PC-9 (cell line): ENCODE measurements at regions not wholly inside any gene's neighbourhood (a gene's known extent, or its start where the extent isn't known, plus 50 kb on each side); places are given as distances from the start of the nearest gene placed in this dataset.

Experiments
- BruUV-seq: library from RNA; stranded (reverse); fragments of 400-500 nt; replicated peaks from 2 replicates; lab custom pipeline; 2021; lab: Mats Ljungman, UMichigan
- CTCF ChIA-PET: fragments of 300-600 bp; sonication (Branson Sonifier 250); formaldehyde crosslinking; loops from one replicate; lab custom pipeline; 2022; ENCODE audit warnings: antibody characterized with exemption; lab: Charles Lee
- POLR2A ChIA-PET: fragments of 300-600 bp; sonication (Branson Sonifier 250); formaldehyde crosslinking; loops from one replicate; lab custom pipeline; 2022; ENCODE audit warnings: antibody characterized with exemption; ENCODE audit not compliant: unreplicated experiment; lab: Charles Lee
- DNase-seq, 2 experiments: peaks; one replicate each; pipeline versions ENCODE4 v3.0.0 to v3.0.0-alpha.2; 2015 to 2022; ENCODE audit warnings: mixed read lengths in 1 of 2
- H2AFZ ChIP-seq: fragments of 200-600 bp; sonication (generic); 2 replicates; pipeline ENCODE4 v1.8.1; 2017; ENCODE audit warnings: antibody characterized with exemption
- H3F3A ChIP-seq: fragments of 200-600 bp; sonication (generic); 2 replicates; pipeline ENCODE4 v1.8.1; 2017; ENCODE audit warnings: antibody characterized with exemption, mild to moderate bottlenecking, low read depth; ENCODE audit not compliant: insufficient read depth
- H3K27ac ChIP-seq: fragments of 200-600 bp; sonication (generic); 2 replicates; pipeline ENCODE4 v1.6.1; 2016; ENCODE audit warnings: mixed run types
- H3K27me3 ChIP-seq: fragments of 200-600 bp; sonication (generic); 2 replicates; pipeline ENCODE4 v1.6.1; 2016; ENCODE audit warnings: low read depth, mixed run types; ENCODE audit not compliant: insufficient read depth
- H3K36me3 ChIP-seq: fragments of 200-600 bp; sonication (generic); 2 replicates; pipeline ENCODE4 v1.6.1; 2016; ENCODE audit warnings: low read depth, mixed run types
- H3K4me1 ChIP-seq: fragments of 200-600 bp; sonication (generic); replicated peaks from 2 replicates; pipeline ENCODE4 v1.6.1; 2016; ENCODE audit warnings: mixed run types; ENCODE audit not compliant: insufficient read depth
- H3K4me2 ChIP-seq: fragments of 200-600 bp; sonication (generic); 2 replicates; pipeline ENCODE4 v1.6.1; 2017; ENCODE audit warnings: mixed run types
- H3K4me3 ChIP-seq: fragments of 200-600 bp; sonication (generic); 2 replicates; pipeline ENCODE4 v1.6.1; 2016; ENCODE audit warnings: mixed run types
- H3K79me2 ChIP-seq: fragments of 200-600 bp; sonication (generic); 2 replicates; pipeline ENCODE4 v1.6.1; 2017; ENCODE audit warnings: low read depth, mixed run types
- H3K9me2 ChIP-seq: fragments of 200-600 bp; sonication (generic); 2 replicates; pipeline ENCODE4 v1.8.1; 2017; ENCODE audit warnings: mild to moderate bottlenecking; ENCODE audit not compliant: insufficient read depth
- H3K9me3 ChIP-seq: fragments of 200-600 bp; sonication (generic); 2 replicates; pipeline ENCODE4 v1.8.1; 2016; ENCODE audit warnings: low read depth; ENCODE audit not compliant: insufficient read depth
- H4K20me1 ChIP-seq: fragments of 200-600 bp; sonication (generic); 2 replicates; pipeline ENCODE4 v1.8.1; 2017; ENCODE audit not compliant: insufficient read depth
- EZH2 ChIP-seq: fragments of 200-600 bp; sonication (generic); IDR thresholded peaks from 2 replicates; pipeline ENCODE4 v1.8.0; 2017; ENCODE audit warnings: antibody characterized with exemption, low read depth
- intact Hi-C: fragments of 100-400 bp; cut with micrococcal nuclease; formaldehyde crosslinking; loops from one replicate; pipeline ENCODE4 v1.10.0; 2022; ENCODE audit not compliant: unreplicated experiment
- TF ChIP-seq, protein P1 (sequence below): fragments of 200-600 bp; sonication (generic); conservative IDR thresholded peaks from 2 replicates; pipeline ENCODE4 v1.6.1; 2017; ENCODE audit warnings: mixed run types, antibody characterized with exemption, mild to moderate bottlenecking, moderate library complexity

DNA sequence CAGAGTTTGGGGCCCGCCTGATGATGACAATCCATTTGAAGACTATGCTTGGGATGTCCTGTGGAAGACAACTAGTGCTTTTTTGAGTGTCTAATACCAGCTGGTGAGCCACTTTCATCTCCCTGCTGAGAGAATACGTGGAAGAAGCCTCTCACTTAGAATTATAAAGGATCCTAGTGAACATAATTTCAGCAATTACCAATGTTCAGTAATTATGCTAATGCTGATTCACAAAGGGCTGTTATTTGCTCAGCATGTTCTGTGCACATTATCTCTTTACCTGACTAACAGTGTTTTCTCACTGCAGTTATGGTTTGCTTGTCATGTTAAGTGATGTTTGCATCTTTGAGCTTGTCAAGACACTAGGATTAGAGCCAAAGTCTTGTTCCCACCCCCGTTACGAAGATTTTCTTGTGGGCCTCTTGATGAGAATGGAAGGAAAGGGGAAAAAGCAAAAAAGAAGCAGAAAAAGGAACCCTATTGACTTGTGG, 282.1 kb upstream of the CHD6 start:
- Histone ChIP-seq H3K4me3 (no peak overlapping the region), H3K27ac (no peak overlapping the region), H3K4me2 (no peak overlapping the region), H3K9me3 (no peaks in the 10 kb centered on the region), H3K9me2 (no peaks in the 10 kb centered on the region; the same call in 1 of the 2 replicates), H3K27me3 (0 out of 2 replicates have a peak, but pooled peaks cover 12% of the 10 kb centered on the region), H3K4me1 (no peaks in the 10 kb centered on the region), H2AFZ (no peak overlapping the region), H3F3A (no peaks in the 10 kb centered on the region), H3K36me3 (no peaks in the 10 kb centered on the region), H4K20me1 (no peaks in the 10 kb centered on the region), H3K79me2 (no peaks in the 10 kb centered on the region)
- no peak for TF ChIP-seq EZH2
- TF ChIP-seq, protein P1, sequence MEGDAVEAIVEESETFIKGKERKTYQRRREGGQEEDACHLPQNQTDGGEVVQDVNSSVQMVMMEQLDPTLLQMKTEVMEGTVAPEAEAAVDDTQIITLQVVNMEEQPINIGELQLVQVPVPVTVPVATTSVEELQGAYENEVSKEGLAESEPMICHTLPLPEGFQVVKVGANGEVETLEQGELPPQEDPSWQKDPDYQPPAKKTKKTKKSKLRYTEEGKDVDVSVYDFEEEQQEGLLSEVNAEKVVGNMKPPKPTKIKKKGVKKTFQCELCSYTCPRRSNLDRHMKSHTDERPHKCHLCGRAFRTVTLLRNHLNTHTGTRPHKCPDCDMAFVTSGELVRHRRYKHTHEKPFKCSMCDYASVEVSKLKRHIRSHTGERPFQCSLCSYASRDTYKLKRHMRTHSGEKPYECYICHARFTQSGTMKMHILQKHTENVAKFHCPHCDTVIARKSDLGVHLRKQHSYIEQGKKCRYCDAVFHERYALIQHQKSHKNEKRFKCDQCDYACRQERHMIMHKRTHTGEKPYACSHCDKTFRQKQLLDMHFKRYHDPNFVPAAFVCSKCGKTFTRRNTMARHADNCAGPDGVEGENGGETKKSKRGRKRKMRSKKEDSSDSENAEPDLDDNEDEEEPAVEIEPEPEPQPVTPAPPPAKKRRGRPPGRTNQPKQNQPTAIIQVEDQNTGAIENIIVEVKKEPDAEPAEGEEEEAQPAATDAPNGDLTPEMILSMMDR: no peak
- POLR2A ChIA-PET: no interaction called here
- CTCF ChIA-PET: no interaction called here
- no TSS peak for BruUV-seq
- intact Hi-C loops: no loop called here
- DNase-seq: no peak

DNA sequence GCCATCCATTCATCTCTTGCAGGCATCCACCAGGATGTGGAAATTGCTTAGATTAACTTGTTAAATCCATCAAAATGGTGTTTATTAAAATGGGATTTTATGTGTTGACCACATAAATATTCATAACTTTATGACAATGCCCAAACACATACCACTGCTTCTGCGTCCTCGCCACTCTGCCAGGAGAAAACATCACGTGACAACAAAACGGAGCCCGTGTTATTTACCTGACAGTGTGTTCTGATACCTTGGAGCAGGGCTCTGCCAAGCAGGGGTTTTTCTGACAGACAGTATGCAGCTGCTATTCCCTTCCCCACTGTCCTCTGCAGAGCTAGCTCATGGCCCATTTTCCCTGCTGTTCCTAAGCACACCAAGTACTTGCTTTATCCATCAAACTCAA, 279.5 kb upstream of the CHD6 start:
- no TSS peak for BruUV-seq
- Histone ChIP-seq H3K4me3 (no peak overlapping the region), H2AFZ (no peak overlapping the region), H3K79me2 (no peaks in the 10 kb centered on the region), H3K4me1 (no peaks in the 10 kb centered on the region), H3K27ac (no peak overlapping the region), H3F3A (no peaks in the 10 kb centered on the region), H3K9me2 (no peaks in the 10 kb centered on the region; the same call in 1 of the 2 replicates), H4K20me1 (no peaks in the 10 kb centered on the region), H3K36me3 (no peaks in the 10 kb centered on the region), H3K27me3 (0 out of 2 replicates have a peak, but pooled peaks cover 10% of the 10 kb centered on the region), H3K4me2 (no peak overlapping the region), H3K9me3 (no peaks in the 10 kb centered on the region)
- TF ChIP-seq, protein P1: no peak
- no peak for TF ChIP-seq EZH2
- ChIA-PET POLR2A (no interaction called here), CTCF (no interaction called here)
- intact Hi-C loops: no loop called here
- no peak for DNase-seq

DNA sequence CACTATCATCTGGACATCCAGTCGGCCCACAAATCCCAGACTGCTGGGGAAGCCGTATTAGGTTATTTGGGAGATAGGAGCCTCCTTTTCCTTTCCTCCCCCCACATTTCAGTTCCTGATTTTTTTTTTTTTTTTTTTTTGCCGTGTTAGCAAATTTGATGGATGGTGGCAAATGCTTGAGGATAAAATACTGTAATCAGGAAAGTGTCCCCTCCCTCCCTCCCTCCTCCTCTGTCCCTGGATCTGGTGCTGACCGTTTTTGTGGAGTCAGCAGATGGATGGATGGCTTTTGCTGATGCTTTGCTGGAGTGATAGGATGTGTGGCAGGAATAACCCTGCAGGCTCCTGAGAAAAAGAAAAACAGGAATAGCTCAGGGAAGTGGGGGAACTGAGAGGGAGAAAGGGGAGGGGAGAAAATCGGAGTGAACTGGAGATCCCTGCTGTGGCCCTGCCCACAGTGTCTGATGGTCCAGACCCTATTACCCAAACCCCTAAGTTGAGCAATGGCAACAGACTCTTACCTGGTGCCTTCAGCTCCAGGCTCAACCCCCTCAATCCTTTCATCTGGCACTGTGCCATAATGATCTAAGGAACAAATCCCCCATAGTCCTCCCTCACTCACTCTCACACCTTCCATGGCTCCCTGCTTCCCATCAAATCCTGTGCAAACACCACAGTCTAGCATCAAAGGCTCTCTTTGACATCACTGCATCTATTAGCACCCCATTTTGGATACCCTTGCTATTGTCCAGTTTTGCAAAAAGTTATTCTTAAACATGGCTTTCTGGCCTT, 277.3 kb upstream of the CHD6 start:
- H3K9me2 ChIP-seq: no peaks in the 10 kb centered on the region; the same call in 1 of the 2 replicates
- no peaks in the 10 kb centered on the region for H3K4me1 ChIP-seq
- H3K79me2 ChIP-seq: no peaks in the 10 kb centered on the region
- intact Hi-C loops: no loop called here
- no peaks in the 10 kb centered on the region for H4K20me1 ChIP-seq
- no peak overlapping the region for H3K4me2 ChIP-seq
- peaks cover 29% of the 10 kb centered on the region; the same call in 1 of the 2 replicates for H3K27me3 ChIP-seq
- no peaks in the 10 kb centered on the region for H3F3A ChIP-seq
- ChIA-PET CTCF (no interaction called here), POLR2A (no interaction called here)
- no peak overlapping the region for H2AFZ ChIP-seq
- DNase-seq: no peak
- H3K4me3 ChIP-seq: no peak overlapping the region
- no peak for TF ChIP-seq EZH2
- TF ChIP-seq, protein P1: no peak
- no peaks in the 10 kb centered on the region for H3K36me3 ChIP-seq
- no TSS peak for BruUV-seq
- H3K9me3 ChIP-seq: no peaks in the 10 kb centered on the region
- H3K27ac ChIP-seq: no peak overlapping the region
